GM18505 (cell line): ENCODE measurements at regions not wholly inside any gene's neighbourhood (a gene's known extent, or its start where the extent isn't known, plus 50 kb on each side); places are given as distances from the start of the nearest gene placed in this dataset.

Experiments used
- ATAC-seq: cut with Tn5 transposase; IDR thresholded peaks from one replicate; pipeline ENCODE4 v1.9.1; 2021; ENCODE audit not compliant: unreplicated experiment
- POLR2A ChIP-seq: IDR thresholded peaks from 4 replicates; pipeline ENCODE4 v1.6.1; 2011; ENCODE audit warnings: borderline replicate concordance; ENCODE audit not compliant: insufficient read depth, insufficient read length; ENCODE audit errors: extremely low read depth

DNA sequence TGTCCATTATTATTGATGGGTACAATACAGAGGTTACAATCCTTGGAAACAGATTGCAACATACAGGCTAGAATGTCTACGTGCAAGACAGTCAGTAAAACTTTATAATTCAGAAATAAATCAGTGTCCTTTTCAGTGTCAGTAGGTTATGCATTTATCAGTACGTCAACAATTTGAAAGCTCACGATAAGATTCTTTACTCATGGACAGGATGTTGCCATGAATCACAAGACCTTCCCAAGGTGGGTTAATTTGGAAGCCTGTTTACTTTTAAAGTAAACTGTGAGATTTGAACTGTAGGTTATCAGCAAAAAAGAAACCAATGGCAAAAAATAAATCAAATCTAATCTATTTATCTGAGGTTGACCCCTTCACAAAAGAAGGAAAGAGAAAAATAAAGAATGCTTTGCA, 243.9 kb upstream of the AGTR1 start:
- ATAC-seq = no peak
- TF ChIP-seq POLR2A = no peak

DNA sequence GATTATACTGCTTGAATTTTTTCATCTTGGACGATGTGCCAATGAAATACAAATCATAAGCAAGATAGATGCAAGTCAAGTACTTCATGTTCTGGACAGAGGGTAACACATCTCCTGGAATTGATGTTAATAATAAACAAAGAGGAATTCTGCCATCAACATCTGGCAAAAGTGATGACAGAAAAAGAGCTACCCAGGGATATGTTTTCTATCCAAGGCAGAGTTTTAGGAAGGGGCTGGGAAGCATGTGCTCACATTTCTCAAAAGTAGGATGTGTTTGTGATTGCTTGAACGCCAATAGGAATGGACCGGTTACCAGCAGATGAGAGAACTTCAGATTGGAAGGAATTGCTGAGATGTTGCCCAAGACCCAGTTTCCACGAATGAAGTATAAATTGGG, 242.6 kb upstream of the AGTR1 start:
- no peak for ATAC-seq
- TF ChIP-seq POLR2A = no peak

DNA sequence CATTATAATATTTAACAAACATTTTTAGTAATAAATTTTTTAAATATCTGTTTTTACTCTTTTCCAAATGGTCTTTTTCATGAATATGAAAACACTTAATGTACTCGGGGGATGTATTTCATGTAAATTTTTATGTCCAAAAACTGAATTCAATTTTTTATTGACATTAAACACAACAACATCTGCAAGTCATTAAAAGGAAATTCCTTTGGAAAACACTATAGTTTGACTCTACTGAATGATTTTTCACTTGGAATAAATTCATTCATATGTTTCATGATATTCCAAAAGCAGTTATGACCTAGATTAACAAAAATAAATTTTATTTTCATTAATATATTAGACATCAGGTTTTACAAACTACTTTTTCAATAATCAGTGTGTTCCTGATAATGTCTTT, 239.8 kb upstream of the AGTR1 start:
- TF ChIP-seq POLR2A = no peak
- ATAC-seq = no peak

DNA sequence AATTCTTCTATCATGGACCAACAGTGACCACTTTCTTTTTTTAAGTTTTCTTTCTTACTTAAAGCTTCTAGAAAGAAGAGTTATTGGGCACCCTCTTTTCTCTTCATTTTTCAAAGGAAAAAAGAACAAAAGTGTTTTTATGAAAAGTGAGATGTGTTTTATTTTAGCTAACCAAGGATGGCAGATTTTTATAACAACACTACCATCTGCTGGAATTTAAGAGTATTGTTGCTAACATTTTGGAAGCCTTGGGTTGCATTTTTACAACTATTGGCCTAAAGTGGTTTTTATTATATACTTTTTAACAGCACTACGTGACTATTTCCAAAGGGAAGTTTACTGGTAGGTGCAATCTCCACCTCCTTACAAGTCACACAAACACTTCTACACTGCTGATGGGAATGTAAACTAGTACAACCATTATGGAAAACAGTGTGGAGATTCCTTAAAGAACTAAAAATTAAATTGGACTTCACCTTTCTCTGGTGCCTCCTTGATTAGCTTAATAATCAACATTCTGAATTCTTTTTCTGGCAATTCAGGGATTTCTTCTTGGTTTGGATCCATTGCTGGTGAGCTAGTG, 237.7 kb upstream of the AGTR1 start:
- ATAC-seq = no peak
- TF ChIP-seq POLR2A = no peak

DNA sequence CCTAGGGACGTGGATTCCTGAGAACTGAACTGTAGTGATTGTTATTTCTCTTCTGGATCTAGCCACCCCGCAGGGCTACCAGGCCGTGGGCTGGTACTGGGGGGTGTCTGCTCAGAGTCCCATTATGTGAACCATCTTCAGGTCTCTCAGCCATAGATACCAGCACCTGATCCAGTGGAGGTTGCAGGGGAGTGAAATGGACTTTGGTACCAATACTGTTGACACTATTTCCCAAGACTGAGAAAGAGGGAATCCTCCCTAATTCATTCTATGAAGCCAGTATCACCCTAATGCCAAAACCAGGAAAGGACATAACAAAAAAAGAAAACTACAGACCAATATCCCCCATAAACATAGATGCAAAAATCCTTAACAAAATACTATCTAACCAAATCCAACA, 237.0 kb upstream of the AGTR1 start:
- TF ChIP-seq POLR2A = no peak
- ATAC-seq = no peak

DNA sequence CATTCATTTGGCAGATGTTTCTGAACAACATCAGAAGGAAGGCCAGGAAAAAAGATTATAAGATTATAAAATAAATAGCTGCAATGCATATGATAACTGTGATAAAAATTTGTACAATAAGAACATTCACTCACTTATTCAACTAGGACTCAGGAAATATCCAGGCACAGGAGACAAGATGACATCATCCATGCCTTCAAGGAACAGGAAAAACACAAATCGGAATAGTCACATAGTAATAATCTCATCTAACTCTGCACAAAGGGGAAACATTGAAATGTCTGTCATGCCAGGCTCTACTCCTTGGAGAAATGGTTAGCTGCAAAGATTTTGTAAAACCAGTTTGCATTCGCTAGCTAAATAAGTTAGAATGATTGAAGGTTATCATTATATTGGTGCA, 233.5 kb upstream of the AGTR1 start:
- ATAC-seq = no peak
- no peak for TF ChIP-seq POLR2A

DNA sequence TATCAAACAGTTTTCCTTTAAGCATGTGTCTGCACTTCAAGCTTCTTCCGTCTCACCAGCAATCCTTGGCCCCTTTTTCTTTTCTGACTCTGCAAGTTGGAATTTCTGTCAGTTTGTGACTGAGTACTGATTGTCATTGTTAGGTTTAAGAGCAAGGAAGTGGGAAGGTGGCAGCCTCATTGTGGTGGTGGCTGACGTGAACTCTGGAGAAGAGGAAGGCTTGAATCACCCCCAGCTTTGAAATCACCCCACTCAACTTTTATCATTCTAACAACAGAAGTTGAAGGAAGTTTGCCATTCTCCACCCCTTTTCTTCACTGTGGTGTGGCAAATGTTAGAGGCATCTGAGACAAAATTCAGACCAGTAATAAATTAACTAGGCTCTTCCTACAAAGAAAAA, 231.6 kb upstream of the AGTR1 start:
- TF ChIP-seq POLR2A = no peak
- no peak for ATAC-seq

DNA sequence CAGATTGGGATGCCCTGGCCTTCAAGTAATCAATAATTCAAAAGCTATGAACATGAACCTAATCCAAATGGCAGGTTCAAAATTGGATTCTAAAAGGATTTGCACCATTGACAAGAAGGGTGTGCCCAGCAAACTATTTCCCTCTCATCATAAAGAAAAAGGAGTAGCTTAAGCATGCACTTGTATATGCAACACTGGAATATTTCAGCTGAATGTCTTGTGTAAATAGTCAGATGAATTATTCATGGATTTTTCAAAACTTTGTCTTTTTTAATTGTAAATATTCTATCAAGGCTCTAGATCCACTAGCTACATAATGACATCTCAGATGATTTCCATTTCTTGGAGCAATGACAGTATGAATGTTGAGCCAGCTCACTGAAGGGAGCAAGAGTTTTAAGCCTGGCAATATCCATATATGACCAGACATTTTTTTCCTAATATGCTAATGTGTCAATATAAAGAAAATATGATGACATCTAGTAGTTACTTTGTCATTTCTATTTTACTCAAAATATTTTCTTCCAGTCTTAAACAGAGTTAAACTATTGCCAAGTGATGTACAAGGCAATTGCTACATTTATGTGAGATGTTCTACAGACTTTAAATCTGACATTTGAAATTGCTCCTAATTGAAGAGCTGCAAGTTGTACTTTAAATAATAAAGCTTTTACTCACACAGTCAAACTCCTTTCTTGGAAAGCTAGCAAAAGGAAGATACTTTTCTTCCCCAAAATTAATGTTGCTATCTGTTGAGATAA, 230.5 kb upstream of the AGTR1 start:
- ATAC-seq = no peak

DNA sequence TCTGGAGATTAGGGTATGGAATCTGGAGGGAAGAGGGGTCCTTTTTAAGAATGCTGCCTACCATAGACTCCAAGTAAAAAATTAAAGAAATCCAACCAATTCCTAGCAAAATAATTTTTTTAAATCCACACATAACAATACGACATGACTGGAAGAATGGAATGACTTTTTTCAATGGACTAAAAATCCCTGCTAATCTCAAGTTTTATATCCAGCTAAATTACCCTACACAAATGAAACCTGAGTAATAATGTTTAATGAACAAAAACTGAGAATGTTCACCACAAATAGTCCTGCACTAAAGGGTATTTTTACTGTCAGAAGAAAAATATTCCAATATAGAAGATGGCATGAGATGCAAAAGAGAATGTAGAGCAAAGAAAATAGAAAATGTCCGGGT, 220.3 kb upstream of the AGTR1 start:
- no peak for TF ChIP-seq POLR2A
- ATAC-seq = no peak

More for the DNA sequence above, 230.5 kb upstream of the AGTR1 start:
- no peak for TF ChIP-seq POLR2A

DNA sequence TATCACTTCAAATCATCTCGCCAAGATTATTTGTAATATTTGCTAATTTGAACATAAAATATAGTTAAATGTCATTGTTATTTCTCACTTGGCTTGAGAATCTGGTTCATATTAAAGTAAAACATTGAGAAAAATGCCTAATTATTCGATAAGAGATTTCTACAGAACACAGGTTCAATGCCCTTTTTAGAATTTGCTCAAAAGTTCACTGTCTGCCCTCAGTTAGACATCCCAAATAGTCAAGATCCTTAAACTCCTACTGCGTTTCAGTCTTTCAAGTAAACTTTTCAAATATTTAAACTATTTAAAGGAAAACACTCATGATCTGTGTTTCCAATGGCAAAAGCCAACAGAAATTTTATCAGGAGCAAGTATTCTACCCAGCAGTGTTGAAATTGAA, 204.1 kb upstream of the AGTR1 start:
- no peak for TF ChIP-seq POLR2A
- no peak for ATAC-seq

DNA sequence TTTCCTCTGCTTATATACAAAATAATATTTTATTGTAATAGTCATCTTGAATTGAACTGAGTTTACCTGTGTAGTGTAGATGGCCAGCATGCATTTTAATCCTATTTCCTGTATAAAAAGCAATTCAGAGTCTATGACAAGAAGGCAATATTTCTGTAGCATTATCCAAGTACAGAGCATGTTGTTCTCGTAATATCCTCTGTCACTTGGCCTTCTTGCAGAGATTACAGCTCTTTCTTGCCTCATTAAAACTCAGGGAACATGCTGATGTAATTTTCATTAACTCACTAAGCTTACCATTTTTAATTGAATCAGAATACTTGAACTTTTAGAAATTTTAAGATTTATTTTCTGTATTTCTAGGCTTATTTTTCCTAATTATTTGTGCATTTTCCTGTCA, 203.3 kb upstream of the AGTR1 start:
- TF ChIP-seq POLR2A = no peak

DNA sequence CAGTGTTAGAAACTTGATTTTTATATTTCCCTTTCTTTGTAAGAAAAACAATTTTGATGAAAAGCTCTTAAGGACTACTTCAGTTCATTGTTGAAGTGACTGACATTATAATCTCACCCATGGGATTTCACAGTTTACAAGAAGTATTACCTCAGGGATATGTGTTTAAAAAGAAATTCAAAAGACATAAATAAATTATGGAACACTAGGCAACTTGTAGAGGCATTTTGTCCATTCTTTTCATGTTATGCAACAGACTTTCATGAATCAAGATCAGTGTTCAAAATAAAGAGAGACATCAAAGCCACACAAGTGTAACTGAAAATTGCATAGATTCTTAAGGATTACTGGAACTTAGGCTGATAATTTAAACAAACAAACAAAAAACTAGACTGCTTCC, 196.8 kb upstream of the AGTR1 start:
- TF ChIP-seq POLR2A = no peak
- no peak for ATAC-seq

More for the DNA sequence above, 203.3 kb upstream of the AGTR1 start:
- ATAC-seq = no peak

DNA sequence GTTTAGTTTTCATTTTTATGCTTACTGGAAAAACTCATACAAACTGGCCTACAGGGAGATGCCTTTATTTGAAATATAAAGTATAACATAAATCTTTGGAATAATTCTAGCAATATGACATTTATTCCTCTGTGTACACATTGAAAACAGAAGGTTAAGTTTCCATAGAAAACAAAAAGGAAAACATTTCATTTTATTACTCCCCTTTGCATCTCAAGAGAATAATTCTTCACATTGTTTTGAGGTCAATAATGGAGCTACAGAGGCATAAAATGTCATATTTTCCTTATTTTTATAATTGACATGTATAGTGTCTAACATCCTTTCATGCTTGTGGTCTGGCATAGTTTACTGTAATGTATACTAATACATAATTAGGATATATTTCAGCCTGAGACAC, 187.6 kb upstream of the AGTR1 start:
- TF ChIP-seq POLR2A = no peak

DNA sequence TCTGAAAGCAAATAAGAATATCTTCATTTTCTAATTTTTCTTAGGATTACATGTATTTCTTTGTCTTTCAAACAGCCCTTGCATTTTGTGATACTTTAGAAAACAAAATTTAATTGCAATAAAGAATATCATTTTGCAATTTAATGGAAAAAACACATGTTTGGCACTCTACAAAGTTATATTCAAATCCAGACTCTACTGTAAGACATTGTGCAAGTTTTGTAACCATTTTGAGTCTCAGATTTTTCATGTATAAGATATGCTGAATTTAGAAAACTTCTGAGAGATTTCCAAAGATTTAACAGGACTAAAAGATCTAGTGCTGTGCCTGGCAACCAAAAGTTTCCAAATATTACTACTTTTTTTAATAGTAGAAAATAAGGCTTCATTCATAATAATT, 187.1 kb upstream of the AGTR1 start:
- ATAC-seq = no peak
- no peak for TF ChIP-seq POLR2A

More for the DNA sequence above, 187.6 kb upstream of the AGTR1 start:
- no peak for ATAC-seq
